Left renal cortex interstitium (tissue), 4 donors: ENCODE measurements at regions not wholly inside any gene's neighbourhood (a gene's known extent, or its start where the extent isn't known, plus 50 kb on each side); places are given as distances from the start of the nearest gene placed in this dataset.
"Not testable (repeated sequence)": the region's sequence is repeated elsewhere in the genome, so short reads cannot be mapped to it uniquely, and the experiment has no call there.

Experiments
- DNase-seq, 4 donors: peaks; one replicate each; pipeline ENCODE4 v3.0.0-alpha.2; 2013; ENCODE audit warnings: low read depth in 4 of 4, low spot score in 2 of 4, missing footprints in 1 of 4

DNA sequence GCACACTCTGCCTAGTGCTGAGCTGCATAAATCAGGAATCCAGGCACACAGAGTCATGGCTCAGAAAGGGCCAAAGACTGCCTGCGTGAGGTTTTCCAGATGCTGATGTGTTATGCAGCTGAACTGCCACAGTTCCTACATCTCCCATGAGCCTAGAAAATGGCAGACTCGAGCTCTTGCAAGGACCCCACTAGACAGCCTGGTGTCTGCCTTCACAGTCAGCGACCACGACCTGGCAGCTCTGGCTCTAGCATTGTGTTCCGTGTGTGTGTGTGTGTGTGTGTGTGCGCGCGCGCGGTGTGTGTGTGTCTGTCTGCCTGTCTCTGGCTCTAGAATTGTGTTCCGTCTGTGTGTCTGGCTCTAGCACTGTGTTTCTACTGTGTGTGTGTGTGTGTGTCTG lies 203.6 kb upstream of the AGTR2 start:
- no peak for DNase-seq

DNA sequence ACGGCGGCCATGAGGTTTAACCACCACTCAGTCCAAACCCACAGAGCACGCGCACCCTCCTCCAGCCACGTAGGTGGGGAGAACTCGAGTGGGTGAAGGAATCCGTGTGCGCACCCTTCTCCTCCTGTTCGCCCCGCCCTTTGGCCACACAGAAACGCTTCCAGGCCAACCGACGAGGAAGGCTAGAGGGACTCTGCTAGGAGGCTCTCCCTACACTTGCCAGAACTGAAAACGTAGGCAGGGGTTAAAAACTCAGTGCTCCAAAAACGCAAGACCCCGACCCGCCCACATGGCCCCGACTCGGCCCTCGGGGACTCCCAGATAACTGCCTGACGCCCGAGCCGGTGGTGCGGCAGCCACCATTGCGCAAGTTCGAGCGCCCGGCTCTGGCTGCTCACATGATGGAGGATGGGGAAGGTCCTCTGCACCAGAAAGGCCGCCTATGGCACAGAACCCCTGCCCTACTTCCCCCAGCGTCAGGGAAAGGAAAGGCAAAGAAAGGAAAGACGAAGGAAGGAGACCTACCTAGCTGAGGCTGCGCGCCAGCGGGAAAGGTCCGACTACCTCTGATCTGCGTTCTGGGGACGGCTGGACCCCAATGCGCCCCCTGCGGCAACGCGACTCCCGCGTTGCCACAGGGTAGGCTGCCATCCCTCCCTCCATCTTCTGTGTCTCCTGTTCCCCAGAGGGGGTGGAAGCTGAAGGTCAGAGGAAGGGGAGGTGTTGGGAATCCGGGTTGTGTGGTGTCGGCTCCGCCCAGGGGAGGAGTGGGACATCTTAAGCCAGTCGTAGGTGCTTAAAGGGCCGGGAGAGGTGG lies 201.9 kb upstream of the AGTR2 start:
- peak; percentile 23 to 59 (median 37) for DNase-seq

- DNase-seq = no peak
These were observed 199.8 kb upstream of the AGTR2 start for GRCh38 chrX:115970718-115971117.

DNA sequence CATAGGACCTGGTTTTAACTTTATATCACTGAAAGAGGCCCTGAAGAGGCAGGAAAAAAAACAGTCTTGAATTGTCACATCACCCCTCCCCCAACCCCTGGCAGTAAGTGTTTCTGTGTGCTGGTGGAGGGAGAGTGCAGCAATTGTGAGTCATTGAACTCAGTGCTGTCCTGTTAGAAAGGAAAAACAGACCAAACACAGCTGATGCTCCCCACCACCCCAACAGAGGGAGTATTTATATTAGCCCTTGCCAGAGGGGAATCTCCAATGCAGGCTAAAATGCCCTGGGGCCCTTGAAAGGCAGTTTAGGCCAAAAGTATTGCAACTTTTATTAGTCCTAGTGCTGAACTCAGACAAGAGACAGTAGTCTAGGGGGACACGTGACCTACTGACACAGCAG lies 197.8 kb upstream of the AGTR2 start:
- no peak for DNase-seq

DNA sequence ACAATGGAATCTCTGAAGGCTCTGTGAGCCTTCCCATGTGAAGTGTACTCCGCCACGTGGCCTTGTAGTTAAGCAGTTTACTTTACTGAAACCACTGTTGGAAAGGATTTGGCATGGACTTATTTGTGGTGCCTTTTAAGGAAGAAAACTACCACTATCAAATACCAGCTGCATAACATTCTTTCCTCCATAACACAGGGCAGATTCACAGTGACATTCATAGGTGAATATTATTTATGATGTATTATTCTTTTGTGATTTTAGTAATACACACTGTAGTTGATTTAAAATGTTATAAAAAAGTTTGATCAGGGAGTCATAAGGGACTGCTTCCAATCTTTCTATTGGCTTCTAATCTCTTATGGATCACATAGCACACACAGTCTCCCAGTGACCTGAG lies 192.5 kb upstream of the AGTR2 start:
- no peak for DNase-seq

DNA sequence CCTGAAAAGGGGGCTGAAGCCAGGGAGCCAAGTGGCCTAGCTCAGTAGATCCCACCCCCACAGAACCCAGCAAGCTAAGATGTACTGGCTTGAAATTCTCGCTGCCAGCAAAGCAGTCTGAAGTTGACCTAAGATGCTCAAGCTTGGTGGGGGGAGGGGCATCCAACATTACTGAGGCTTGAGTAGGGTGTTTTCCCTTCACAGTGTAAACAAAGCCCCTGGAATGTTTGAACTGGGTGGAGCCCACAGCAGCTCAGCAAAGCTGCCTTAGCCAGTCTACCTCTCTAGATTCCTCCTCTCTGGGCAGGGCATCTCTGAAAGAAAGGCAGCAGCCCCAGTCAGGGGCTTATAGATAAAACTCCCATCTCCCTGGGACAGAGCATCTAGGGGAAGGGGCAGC lies 187.4 kb upstream of the AGTR2 start:
- DNase-seq = not testable (repeated sequence)

DNA sequence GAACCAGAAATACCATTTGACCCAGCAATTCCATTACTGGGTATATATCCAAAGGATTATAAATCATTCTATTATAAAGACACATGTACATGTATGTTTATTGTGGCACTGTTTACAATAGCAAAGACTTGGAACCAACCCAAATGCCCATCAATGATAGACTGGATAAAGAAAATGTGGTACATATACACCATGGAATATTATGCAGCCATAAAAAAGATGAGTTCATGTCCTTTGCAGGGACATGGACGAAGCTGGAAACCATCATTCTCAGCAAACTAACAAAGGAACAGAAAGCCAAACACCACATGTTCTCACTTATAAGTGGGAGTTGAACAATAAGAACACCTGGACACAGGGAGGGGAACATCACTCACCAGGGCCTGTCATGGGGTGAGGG lies 183.1 kb upstream of the AGTR2 start:
- DNase-seq = not testable (repeated sequence)

GRCh38 chrX:115988825-115989224 lies 181.7 kb upstream of the AGTR2 start:
- DNase-seq = no peak

- DNase-seq = no peak
These were observed 180.9 kb upstream of the AGTR2 start for GRCh38 chrX:115989686-115990085.

- no peak for DNase-seq
These were observed 161.2 kb upstream of the AGTR2 start for GRCh38 chrX:116009346-116009745.

- DNase-seq = no peak
These were observed 160.5 kb upstream of the AGTR2 start for GRCh38 chrX:116009861-116010710.

DNA sequence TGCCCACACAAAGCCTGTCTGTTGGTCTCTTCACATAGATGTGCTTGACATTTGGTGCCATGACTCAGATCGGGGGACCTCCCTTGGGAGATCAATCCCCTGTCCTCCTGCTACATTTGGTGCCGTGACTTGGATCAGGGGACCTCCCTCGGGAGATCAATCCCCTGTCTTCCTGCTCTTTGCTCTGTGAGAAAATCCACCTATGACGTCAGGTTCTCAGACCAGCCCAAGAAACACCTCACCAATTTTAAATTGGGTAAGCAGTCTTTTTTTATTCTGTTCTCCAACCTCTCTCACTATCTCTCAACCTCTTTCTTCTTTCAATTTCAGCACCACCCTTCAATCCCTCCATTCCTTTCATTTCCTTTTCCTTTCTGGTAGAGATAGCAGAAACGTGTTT lies 159.6 kb upstream of the AGTR2 start:
- no peak for DNase-seq

- DNase-seq = no peak
These were observed 139.2 kb upstream of the AGTR2 start for GRCh38 chrX:116031331-116031730.
